ENCODE measurements at regions not wholly inside any gene's neighbourhood (a gene's known extent, or its start where the extent isn't known, plus 50 kb on each side); places are given as distances from the start of the nearest gene placed in this dataset.

DNA sequence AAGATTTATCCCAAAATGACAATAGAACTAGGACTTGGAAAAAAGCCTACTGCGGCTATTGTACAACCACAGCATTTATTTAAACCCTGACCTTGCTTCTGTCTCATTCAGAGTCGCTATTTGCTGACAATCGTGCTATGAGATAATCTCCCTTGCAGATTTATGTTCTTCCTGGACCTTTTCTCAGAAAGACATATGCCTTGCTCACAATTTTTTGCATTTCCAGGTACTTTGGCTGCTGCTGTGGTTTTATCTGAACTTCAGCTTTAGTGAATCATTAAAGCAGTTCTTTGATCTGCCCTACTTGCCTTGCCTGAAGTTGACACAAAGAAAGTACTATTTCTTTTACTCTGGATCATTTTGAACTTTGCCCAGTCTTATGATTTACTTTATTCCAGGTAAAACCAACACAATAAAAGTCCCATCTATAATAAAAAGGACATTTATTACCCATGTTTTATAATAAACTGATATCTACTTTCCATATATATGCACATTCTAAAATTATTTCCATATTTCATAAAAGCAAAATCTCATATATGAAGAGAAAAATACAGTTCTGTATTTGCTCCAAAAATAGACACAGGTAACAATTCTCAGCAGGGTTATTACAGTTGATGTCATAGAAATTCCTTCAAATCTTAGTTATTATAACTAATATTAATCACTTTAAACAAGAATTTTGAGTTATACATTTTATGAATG lies 63.4 kb upstream of the CARD18 start:
- in situ Hi-C loops (cut with HindIII; ENCODE audit: low pct_ligation_motif_present, low sequenced_read_pairs) = no loop called here
- no peak overlapping the region for H3K4me3 ChIP-seq (ENCODE audit: low read depth, low read length)
- H3K36me3 ChIP-seq (replicated peaks) = no peaks in the 10 kb centered on the region
- H3K27ac ChIP-seq = no peak overlapping the region
- TF ChIP-seq, protein P1, sequence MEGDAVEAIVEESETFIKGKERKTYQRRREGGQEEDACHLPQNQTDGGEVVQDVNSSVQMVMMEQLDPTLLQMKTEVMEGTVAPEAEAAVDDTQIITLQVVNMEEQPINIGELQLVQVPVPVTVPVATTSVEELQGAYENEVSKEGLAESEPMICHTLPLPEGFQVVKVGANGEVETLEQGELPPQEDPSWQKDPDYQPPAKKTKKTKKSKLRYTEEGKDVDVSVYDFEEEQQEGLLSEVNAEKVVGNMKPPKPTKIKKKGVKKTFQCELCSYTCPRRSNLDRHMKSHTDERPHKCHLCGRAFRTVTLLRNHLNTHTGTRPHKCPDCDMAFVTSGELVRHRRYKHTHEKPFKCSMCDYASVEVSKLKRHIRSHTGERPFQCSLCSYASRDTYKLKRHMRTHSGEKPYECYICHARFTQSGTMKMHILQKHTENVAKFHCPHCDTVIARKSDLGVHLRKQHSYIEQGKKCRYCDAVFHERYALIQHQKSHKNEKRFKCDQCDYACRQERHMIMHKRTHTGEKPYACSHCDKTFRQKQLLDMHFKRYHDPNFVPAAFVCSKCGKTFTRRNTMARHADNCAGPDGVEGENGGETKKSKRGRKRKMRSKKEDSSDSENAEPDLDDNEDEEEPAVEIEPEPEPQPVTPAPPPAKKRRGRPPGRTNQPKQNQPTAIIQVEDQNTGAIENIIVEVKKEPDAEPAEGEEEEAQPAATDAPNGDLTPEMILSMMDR (IDR thresholded peaks at IDR 0.05; ENCODE audit: low read depth, low read length, missing control alignments) = no peak
- no peaks in the 10 kb centered on the region for H3K27me3 ChIP-seq (replicated peaks)
- DNase-seq = no peak

DNA sequence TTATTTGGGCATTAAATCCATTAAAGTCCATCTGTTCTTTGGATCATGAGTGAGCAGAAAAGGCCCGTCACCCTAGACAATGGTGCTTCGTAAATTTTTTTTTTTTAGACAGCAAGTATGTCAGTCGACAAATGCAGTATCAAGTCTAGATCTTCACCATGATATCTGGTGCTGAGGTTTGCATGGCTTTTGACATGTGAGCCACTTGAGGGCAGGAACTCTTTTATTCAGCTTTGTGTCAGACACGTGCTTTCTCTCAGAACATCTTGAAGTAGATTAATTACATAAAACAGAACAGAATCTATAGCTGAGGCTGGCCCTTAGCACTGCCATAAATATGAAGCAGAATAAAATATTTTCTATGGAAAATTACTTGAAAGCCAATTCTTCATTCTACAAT lies 62.9 kb upstream of the CARD18 start:
- no peak for DNase-seq
- Histone ChIP-seq H3K36me3 (replicated peaks) (no peaks in the 10 kb centered on the region), H3K4me3 (ENCODE audit: low read depth, low read length) (no peak overlapping the region), H3K27ac (no peak overlapping the region), H3K27me3 (replicated peaks) (no peaks in the 10 kb centered on the region)
- TF ChIP-seq, protein P1 (IDR thresholded peaks at IDR 0.05; ENCODE audit: low read depth, low read length, missing control alignments) = no peak
- in situ Hi-C loops (cut with HindIII; ENCODE audit: low pct_ligation_motif_present, low sequenced_read_pairs) = no loop called here

- TF ChIP-seq, protein P1 (IDR thresholded peaks at IDR 0.05; ENCODE audit: low read depth, low read length, missing control alignments) = no peak
- in situ Hi-C loops (cut with HindIII; ENCODE audit: low pct_ligation_motif_present, low sequenced_read_pairs) = no loop called here
Measured at GRCh38 chr11:105201166-105201565, 61.6 kb upstream of the CARD18 start.

DNA sequence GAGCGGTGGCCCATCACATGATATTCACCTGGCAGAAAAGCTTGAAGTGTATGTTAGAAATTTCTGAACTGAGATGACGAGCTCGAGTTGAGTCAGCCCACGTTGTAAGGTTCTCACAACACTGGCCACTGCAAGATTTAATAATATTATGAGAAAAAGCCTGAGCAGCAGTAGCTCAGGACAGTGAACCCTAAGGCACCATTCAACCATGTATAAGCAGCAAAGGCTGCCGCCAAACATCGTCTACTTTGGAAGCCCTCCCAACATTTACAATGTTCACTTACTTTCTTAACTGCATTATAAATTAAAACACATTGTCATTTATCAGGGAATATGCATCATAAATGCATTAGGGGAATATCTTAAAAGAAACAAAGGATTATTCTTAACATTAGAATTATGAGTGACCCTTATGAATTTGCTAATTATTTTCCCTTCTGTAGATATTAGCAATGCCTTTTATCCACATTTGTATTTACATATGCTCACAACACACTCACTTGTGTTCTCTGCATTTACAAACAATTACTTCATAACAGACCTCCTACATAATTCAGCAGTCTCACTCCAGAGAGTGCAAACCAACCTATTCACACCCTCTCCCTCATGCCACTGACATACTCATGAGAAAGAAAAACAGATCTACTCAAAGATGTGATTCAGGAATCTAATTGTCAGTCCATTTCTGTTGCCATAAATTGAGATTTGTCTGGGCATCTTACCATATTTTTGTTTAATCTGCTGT lies 57.7 kb upstream of the CARD18 start:
- TF ChIP-seq, protein P1 (IDR thresholded peaks at IDR 0.05; ENCODE audit: low read depth, low read length, missing control alignments) = no peak
- Histone ChIP-seq H3K27me3 (replicated peaks) (no peaks in the 10 kb centered on the region), H3K36me3 (replicated peaks) (no peaks in the 10 kb centered on the region), H3K4me3 (ENCODE audit: low read depth, low read length) (no peak overlapping the region), H3K27ac (no peak overlapping the region)
- in situ Hi-C loops (cut with HindIII; ENCODE audit: low pct_ligation_motif_present, low sequenced_read_pairs) = no loop called here
- no peak for DNase-seq

More at GRCh38 chr11:105201166-105201565, 61.6 kb upstream of the CARD18 start:
- H3K36me3 ChIP-seq (replicated peaks) = no peaks in the 10 kb centered on the region
- no peak overlapping the region for H3K27ac ChIP-seq
- no peak overlapping the region for H3K4me3 ChIP-seq (ENCODE audit: low read depth, low read length)
- no peaks in the 10 kb centered on the region for H3K27me3 ChIP-seq (replicated peaks)
- DNase-seq = no peak

- TF ChIP-seq, protein P1 (IDR thresholded peaks at IDR 0.05; ENCODE audit: low read depth, low read length, missing control alignments) = no peak
- no peaks in the 10 kb centered on the region for H3K36me3 ChIP-seq (replicated peaks)
- no peak for DNase-seq
- H3K4me3 ChIP-seq (ENCODE audit: low read depth, low read length) = no peak overlapping the region
- in situ Hi-C loops (cut with HindIII; ENCODE audit: low pct_ligation_motif_present, low sequenced_read_pairs) = no loop called here
- H3K27me3 ChIP-seq (replicated peaks) = no peaks in the 10 kb centered on the region
- no peak overlapping the region for H3K27ac ChIP-seq
Measured at GRCh38 chr11:105193260-105193659, 53.7 kb upstream of the CARD18 start.
